HepG2 (cell line): ENCODE measurements at regions not wholly inside any gene's neighbourhood (a gene's known extent, or its start where the extent isn't known, plus 50 kb on each side); places are given as distances from the start of the nearest gene placed in this dataset.

Experiments used
- ASH2L ChIP-seq: fragments of 300-600, 200-600 bp; sonication (generic); IDR thresholded peaks from 2 replicates; pipeline ENCODE4 v1.7.0; 2017; ENCODE audit warnings: low read depth, mild to moderate bottlenecking, moderate library complexity, mixed read lengths, low read length; ENCODE audit not compliant: insufficient read length
- BCL6 ChIP-seq: IDR thresholded peaks from 2 replicates; pipeline ENCODE4 v1.6.1; 2016; ENCODE audit warnings: missing genetic modification reagents, missing compliant biosample characterization
- DMAP1 ChIP-seq: IDR thresholded peaks from 2 replicates; pipeline ENCODE4 v1.6.1; 2016
- HNRNPUL1 ChIP-seq: fragments of 200-400 bp; formaldehyde crosslinking; IDR thresholded peaks from 2 replicates; pipeline ENCODE4 v1.6.1; 2017; ENCODE audit warnings: low read depth, mild to moderate bottlenecking, low read length, moderate library complexity
- MLLT10 ChIP-seq: sonication (generic); formaldehyde crosslinking; IDR thresholded peaks from 2 replicates; pipeline ENCODE4 v1.4.0; 2020; ENCODE audit warnings: missing genetic modification reagents
- MYNN ChIP-seq: sonication (generic); formaldehyde crosslinking; IDR thresholded peaks from 2 replicates; pipeline ENCODE4 v1.4.0; 2020; ENCODE audit warnings: mild to moderate bottlenecking, low read depth, missing genetic modification reagents
- NBN ChIP-seq: fragments of 450-650 bp; conservative IDR thresholded peaks from 2 replicates; pipeline ENCODE4 v1.6.1; 2017
- NCOR1 ChIP-seq: fragments of 200-600 bp; sonication (generic); IDR thresholded peaks from 2 replicates; pipeline ENCODE4 v1.7.0; 2017; ENCODE audit warnings: antibody characterized with exemption, low read length, borderline replicate concordance
- NFIC ChIP-seq: IDR thresholded peaks from 2 replicates; pipeline ENCODE4 v1.6.1; 2012; ENCODE audit warnings: mild to moderate bottlenecking, low read length, inconsistent platforms
- SPEN ChIP-seq: sonication (generic); formaldehyde crosslinking; IDR thresholded peaks from 2 replicates; pipeline ENCODE4 v1.5.1; 2020; ENCODE audit warnings: low read depth, mild to moderate bottlenecking, missing genetic modification reagents
- ZBTB3 ChIP-seq: sonication (generic); formaldehyde crosslinking; IDR thresholded peaks from 2 replicates; pipeline ENCODE4 v1.4.0; 2020; ENCODE audit warnings: low read depth, mild to moderate bottlenecking, moderate library complexity, missing genetic modification reagents, borderline replicate concordance
- ZNF20 ChIP-seq: sonication (generic); formaldehyde crosslinking; IDR thresholded peaks from 2 replicates; pipeline ENCODE4 v1.4.0; 2020; ENCODE audit warnings: mild to moderate bottlenecking, moderate library complexity, missing genetic modification reagents
- ZNF333 ChIP-seq: sonication (generic); formaldehyde crosslinking; IDR thresholded peaks from 2 replicates; pipeline ENCODE4 v1.4.0; 2020; ENCODE audit warnings: mild to moderate bottlenecking, missing genetic modification reagents, borderline replicate concordance
- ZNF724P ChIP-seq: sonication (generic); formaldehyde crosslinking; IDR thresholded peaks from 2 replicates; pipeline ENCODE4 v1.8.0; 2022; ENCODE audit warnings: missing genetic modification reagents, borderline replicate concordance
- TF ChIP-seq, protein P1 (sequence below): sonication (generic); formaldehyde crosslinking; conservative IDR thresholded peaks from 2 replicates; pipeline ENCODE4 v1.4.0; 2020; ENCODE audit warnings: missing genetic modification reagents
- TF ChIP-seq, protein P2 (sequence below): sonication (generic); IDR thresholded peaks from 2 replicates; pipeline ENCODE4 v1.6.1; 2016; ENCODE audit warnings: low read depth, borderline replicate concordance
- TF ChIP-seq, protein P3 (sequence below): IDR thresholded peaks from 2 replicates; pipeline ENCODE4 v1.6.1; 2016; ENCODE audit warnings: low read depth, missing genetic modification reagents, missing compliant biosample characterization
- TF ChIP-seq, protein P4 (sequence below): sonication (generic); formaldehyde crosslinking; IDR thresholded peaks from 2 replicates; pipeline ENCODE4 v1.8.1; 2023; ENCODE audit warnings: mild to moderate bottlenecking, inconsistent platforms, moderate library complexity, missing genetic modification reagents, borderline replicate concordance
- TF ChIP-seq, protein P5 (sequence below): sonication (generic); formaldehyde crosslinking; IDR thresholded peaks from 2 replicates; pipeline ENCODE4 v1.4.0; 2020; ENCODE audit warnings: missing genetic modification reagents; ENCODE audit errors: not compliant biosample characterization

DNA sequence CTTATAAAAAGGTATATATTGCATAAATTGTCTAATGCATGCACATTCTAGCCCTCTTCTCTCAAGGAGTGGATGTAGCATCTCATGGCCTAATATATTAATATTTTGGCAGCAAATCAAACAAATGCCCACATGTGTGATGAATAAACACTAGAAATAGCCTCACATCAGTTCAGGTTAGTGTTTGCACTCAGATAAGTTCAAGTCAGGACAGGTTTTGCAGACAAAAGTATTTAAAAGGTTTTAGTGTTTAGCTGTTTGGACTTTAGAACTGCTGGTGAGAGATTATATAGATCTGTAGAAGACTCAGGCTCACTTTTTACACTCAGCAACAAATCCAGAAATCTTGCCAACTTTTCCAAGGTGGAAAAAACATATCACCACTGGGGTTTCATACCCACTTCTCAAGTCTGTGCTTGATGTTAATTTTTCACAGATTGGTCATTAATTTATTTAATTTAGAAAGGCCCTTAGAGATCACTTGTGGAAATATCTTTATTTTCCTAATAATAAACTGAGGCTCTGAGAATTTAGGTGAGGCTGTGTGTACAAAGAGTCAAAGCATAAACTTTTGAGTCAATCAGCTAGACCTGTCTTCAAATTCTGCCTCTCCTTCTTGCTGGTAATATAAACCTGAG is 362.6 kb downstream of the GASK1B start (continued):
- TF ChIP-seq DMAP1 (CRISPR knock-in tag) (no peak), ZNF20 (CRISPR knock-in tag) (no peak), HNRNPUL1 (peak; percentile 20; the same call in 1 of the 2 replicates), NFIC (peak; percentile 93), SPEN (CRISPR knock-in tag) (no peak), MLLT10 (CRISPR knock-in tag) (no peak), ZNF724P (CRISPR knock-in tag) (no peak), NCOR1 (peak; percentile 85; the same call in 1 of the 2 replicates), NBN (no peak), BCL6 (peak; percentile 78), ZNF333 (CRISPR knock-in tag) (no peak), MYNN (CRISPR knock-in tag) (no peak), ZBTB3 (no peak), ASH2L (peak; percentile 92)
- TF ChIP-seq, protein P1, sequence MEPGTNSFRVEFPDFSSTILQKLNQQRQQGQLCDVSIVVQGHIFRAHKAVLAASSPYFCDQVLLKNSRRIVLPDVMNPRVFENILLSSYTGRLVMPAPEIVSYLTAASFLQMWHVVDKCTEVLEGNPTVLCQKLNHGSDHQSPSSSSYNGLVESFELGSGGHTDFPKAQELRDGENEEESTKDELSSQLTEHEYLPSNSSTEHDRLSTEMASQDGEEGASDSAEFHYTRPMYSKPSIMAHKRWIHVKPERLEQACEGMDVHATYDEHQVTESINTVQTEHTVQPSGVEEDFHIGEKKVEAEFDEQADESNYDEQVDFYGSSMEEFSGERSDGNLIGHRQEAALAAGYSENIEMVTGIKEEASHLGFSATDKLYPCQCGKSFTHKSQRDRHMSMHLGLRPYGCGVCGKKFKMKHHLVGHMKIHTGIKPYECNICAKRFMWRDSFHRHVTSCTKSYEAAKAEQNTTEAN: peak; percentile 96
- TF ChIP-seq, protein P2, sequence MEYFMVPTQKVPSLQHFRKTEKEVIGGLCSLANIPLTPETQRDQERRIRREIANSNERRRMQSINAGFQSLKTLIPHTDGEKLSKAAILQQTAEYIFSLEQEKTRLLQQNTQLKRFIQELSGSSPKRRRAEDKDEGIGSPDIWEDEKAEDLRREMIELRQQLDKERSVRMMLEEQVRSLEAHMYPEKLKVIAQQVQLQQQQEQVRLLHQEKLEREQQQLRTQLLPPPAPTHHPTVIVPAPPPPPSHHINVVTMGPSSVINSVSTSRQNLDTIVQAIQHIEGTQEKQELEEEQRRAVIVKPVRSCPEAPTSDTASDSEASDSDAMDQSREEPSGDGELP: peak; percentile 58; the same call in 1 of the 2 replicates
- TF ChIP-seq, protein P3, sequence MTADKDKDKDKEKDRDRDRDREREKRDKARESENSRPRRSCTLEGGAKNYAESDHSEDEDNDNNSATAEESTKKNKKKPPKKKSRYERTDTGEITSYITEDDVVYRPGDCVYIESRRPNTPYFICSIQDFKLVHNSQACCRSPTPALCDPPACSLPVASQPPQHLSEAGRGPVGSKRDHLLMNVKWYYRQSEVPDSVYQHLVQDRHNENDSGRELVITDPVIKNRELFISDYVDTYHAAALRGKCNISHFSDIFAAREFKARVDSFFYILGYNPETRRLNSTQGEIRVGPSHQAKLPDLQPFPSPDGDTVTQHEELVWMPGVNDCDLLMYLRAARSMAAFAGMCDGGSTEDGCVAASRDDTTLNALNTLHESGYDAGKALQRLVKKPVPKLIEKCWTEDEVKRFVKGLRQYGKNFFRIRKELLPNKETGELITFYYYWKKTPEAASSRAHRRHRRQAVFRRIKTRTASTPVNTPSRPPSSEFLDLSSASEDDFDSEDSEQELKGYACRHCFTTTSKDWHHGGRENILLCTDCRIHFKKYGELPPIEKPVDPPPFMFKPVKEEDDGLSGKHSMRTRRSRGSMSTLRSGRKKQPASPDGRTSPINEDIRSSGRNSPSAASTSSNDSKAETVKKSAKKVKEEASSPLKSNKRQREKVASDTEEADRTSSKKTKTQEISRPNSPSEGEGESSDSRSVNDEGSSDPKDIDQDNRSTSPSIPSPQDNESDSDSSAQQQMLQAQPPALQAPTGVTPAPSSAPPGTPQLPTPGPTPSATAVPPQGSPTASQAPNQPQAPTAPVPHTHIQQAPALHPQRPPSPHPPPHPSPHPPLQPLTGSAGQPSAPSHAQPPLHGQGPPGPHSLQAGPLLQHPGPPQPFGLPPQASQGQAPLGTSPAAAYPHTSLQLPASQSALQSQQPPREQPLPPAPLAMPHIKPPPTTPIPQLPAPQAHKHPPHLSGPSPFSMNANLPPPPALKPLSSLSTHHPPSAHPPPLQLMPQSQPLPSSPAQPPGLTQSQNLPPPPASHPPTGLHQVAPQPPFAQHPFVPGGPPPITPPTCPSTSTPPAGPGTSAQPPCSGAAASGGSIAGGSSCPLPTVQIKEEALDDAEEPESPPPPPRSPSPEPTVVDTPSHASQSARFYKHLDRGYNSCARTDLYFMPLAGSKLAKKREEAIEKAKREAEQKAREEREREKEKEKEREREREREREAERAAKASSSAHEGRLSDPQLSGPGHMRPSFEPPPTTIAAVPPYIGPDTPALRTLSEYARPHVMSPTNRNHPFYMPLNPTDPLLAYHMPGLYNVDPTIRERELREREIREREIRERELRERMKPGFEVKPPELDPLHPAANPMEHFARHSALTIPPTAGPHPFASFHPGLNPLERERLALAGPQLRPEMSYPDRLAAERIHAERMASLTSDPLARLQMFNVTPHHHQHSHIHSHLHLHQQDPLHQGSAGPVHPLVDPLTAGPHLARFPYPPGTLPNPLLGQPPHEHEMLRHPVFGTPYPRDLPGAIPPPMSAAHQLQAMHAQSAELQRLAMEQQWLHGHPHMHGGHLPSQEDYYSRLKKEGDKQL (CRISPR knock-in tag): no peak
- TF ChIP-seq, protein P4, sequence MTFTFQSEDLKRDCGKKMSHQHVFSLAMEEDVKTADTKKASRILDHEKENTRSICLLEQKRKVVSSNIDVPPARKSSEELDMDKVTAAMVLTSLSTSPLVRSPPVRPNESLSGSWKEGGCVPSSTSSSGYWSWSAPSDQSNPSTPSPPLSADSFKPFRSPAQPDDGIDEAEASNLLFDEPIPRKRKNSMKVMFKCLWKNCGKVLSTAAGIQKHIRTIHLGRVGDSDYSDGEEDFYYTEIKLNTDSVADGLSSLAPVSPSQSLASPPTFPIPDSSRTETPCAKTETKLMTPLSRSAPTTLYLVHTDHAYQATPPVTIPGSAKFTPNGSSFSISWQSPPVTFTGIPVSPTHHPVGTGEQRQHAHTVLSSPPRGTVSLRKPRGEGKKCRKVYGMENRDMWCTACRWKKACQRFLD (CRISPR knock-in tag): no peak
- TF ChIP-seq, protein P5, sequence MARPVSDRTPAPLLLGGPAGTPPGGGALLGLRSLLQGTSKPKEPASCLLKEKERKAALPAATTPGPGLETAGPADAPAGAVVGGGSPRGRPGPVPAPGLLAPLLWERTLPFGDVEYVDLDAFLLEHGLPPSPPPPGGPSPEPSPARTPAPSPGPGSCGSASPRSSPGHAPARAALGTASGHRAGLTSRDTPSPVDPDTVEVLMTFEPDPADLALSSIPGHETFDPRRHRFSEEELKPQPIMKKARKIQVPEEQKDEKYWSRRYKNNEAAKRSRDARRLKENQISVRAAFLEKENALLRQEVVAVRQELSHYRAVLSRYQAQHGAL (CRISPR knock-in tag): no peak
